HL-60 (cell line): ENCODE measurements at regions not wholly inside any gene's neighbourhood (a gene's known extent, or its start where the extent isn't known, plus 50 kb on each side); places are given as distances from the start of the nearest gene placed in this dataset.

Experiments used
- DNase-seq, 2 experiments: peaks; one replicate each; pipeline ENCODE4 v3.0.0-alpha.2; 2010 to 2020; ENCODE audit warnings: low read depth in 1 of 2, low spot score in 1 of 2
- H3K27ac ChIP-seq: fragments of 250-450 bp; sonication (Bioruptor Pico); replicated peaks from 2 replicates; pipeline ENCODE4 v1.5.1; 2020; ENCODE audit warnings: mild to moderate bottlenecking, moderate library complexity
- H3K27me3 ChIP-seq: fragments of 250-450 bp; sonication (Bioruptor Pico); 2 replicates; pipeline ENCODE4 v1.5.1; 2021; ENCODE audit warnings: mild to moderate bottlenecking, moderate library complexity; ENCODE audit not compliant: insufficient read depth, poor library complexity, severe bottlenecking
- H3K4me3 ChIP-seq: replicated peaks from 2 replicates; pipeline ENCODE4 v1.5.1; 2011; ENCODE audit warnings: mild to moderate bottlenecking, control low read depth, low read length; ENCODE audit not compliant: insufficient read depth
- CTCF ChIP-seq: IDR thresholded peaks from one replicate; pipeline ENCODE4 v1.5.1; 2011; ENCODE audit warnings: low read length, control low read depth, inconsistent platforms; ENCODE audit not compliant: insufficient read depth
- GABPA ChIP-seq: IDR thresholded peaks from 2 replicates; pipeline ENCODE4 v1.6.1; 2012; ENCODE audit warnings: low read depth
- POLR2AphosphoS5 ChIP-seq: IDR thresholded peaks from 2 replicates; pipeline ENCODE4 v1.6.1; 2012; ENCODE audit warnings: low read depth
- REST ChIP-seq: IDR thresholded peaks from 2 replicates; pipeline ENCODE4 v1.6.1; 2012; ENCODE audit warnings: low read depth; ENCODE audit not compliant: insufficient replicate concordance
- SPI1 ChIP-seq: IDR thresholded peaks from 2 replicates; pipeline ENCODE4 v1.6.1; 2012; ENCODE audit warnings: low read depth, mild to moderate bottlenecking, borderline replicate concordance

GRCh38 chr10:100653238-100653956 is 92.0 kb upstream of the PAX2 start:
- no peak overlapping the region; the same call in 1 of the 2 replicates for H3K4me3 ChIP-seq

GRCh38 chr10:100653957-100654781 is 91.2 kb upstream of the PAX2 start:
- peak in 1 of 2 experiments; percentile 40 for DNase-seq
- H3K27me3 ChIP-seq: peaks cover 49% of the 10 kb centered on the region
- no peak for TF ChIP-seq SPI1
- no peak for TF ChIP-seq CTCF
- no peak for TF ChIP-seq POLR2AphosphoS5
- no peak for TF ChIP-seq REST
- TF ChIP-seq GABPA: no peak
- H3K4me3 ChIP-seq: peak overlapping the region; percentile 15
- no peak overlapping the region for H3K27ac ChIP-seq

More at GRCh38 chr10:100653238-100653956, 92.0 kb upstream of the PAX2 start:
- TF ChIP-seq CTCF (no peak), REST (no peak), SPI1 (peak; percentile 57; the same call in 1 of the 2 replicates), POLR2AphosphoS5 (no peak)
- DNase-seq: no peak
- Histone ChIP-seq H3K27ac (no peak overlapping the region), H3K27me3 (peaks cover 45% of the 10 kb centered on the region)

- no peak overlapping the region for H3K4me3 ChIP-seq
- peaks cover 56% of the 10 kb centered on the region for H3K27me3 ChIP-seq
- no peak for DNase-seq
- TF ChIP-seq REST (no peak), SPI1 (no peak), POLR2AphosphoS5 (no peak)
- no peak overlapping the region for H3K27ac ChIP-seq
Observed at GRCh38 chr10:100654782-100655325, 90.5 kb upstream of the PAX2 start.
